ENCODE measurements at regions not wholly inside any gene's neighbourhood (a gene's known extent, or its start where the extent isn't known, plus 50 kb on each side); places are given as distances from the start of the nearest gene placed in this dataset.

DNA sequence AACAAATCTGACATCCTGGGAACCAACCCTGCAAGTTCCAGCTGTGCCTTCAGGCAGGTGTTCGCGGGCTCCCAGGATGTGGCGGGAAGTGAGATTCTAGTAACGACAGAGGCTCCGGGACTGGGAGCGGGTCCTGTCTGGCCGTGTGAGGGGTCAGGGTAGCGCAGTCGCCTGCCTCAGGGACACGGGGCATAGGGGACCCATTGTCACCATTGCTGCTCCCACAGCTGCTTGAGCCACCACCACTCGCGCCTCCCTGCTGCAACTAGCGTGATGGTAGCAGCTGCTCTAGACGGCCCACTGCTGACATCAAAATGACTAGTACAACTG, 468.5 kb downstream of the CDH9 start:
- no peaks in the 10 kb centered on the region for H3K36me3 ChIP-seq
- no peaks in the 10 kb centered on the region for H3K9me3 ChIP-seq
- H3K4me1 ChIP-seq: no peaks in the 10 kb centered on the region
- no peak overlapping the region for H3K27ac ChIP-seq
- H3K27me3 ChIP-seq: no peaks in the 10 kb centered on the region
- no peak for DNase-seq (ENCODE audit: low spot score in 2 of 2)
- TF ChIP-seq POLR2A (IDR thresholded peaks at IDR 0.05) (no peak), EP300 (IDR thresholded peaks at IDR 0.05) (no peak)
- TF ChIP-seq, protein P1, sequence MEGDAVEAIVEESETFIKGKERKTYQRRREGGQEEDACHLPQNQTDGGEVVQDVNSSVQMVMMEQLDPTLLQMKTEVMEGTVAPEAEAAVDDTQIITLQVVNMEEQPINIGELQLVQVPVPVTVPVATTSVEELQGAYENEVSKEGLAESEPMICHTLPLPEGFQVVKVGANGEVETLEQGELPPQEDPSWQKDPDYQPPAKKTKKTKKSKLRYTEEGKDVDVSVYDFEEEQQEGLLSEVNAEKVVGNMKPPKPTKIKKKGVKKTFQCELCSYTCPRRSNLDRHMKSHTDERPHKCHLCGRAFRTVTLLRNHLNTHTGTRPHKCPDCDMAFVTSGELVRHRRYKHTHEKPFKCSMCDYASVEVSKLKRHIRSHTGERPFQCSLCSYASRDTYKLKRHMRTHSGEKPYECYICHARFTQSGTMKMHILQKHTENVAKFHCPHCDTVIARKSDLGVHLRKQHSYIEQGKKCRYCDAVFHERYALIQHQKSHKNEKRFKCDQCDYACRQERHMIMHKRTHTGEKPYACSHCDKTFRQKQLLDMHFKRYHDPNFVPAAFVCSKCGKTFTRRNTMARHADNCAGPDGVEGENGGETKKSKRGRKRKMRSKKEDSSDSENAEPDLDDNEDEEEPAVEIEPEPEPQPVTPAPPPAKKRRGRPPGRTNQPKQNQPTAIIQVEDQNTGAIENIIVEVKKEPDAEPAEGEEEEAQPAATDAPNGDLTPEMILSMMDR (IDR thresholded peaks at IDR 0.05): no peak
- 89 to 97% methylated on average over 11 to 14 of the region's 14 CpGs for WGBS, 2 donors
- no peak overlapping the region for H3K4me3 ChIP-seq

DNA sequence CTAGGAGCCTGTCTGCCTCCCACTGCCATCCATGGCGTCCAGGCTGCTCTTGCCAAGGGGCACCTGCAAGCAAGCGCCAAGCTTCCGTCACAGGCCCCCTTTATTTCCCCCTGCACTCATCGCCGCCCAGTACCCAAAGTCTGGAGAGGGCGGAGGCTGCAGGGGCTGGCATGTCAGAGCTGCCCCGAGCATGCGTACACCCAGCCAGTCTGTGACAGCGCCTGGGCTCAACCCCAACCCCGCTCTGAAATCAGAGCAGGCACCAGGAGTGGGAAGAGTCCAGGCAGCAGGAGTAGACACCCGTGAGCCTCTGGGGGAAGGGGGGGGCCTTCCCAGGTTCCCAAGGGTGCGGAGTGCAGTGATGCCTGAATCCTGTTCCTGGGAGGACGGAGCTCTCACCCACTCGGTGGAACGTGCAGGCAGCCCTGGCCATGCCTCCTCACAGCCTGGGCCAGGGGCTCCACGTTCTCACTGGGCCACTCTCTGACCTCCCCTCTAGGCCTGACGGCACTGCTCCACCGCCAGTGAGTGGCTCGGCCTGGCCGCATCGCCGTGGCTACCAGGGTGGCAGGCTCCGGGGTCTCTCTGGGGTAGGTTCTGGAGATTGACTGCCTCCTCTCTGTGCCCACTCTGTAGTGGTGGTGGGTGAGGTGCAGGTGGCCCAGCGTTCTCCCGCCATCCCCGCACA, 469.0 kb downstream of the CDH9 start:
- no peaks in the 10 kb centered on the region for H3K36me3 ChIP-seq
- no peak for DNase-seq (ENCODE audit: low spot score in 2 of 2)
- WGBS, 2 donors: 91 to 95% methylated on average over 19 to 25 of the region's 26 CpGs
- H3K4me1 ChIP-seq: no peaks in the 10 kb centered on the region
- TF ChIP-seq POLR2A (IDR thresholded peaks at IDR 0.05) (no peak), EP300 (IDR thresholded peaks at IDR 0.05) (no peak)
- TF ChIP-seq, protein P1 (IDR thresholded peaks at IDR 0.05): no peak
- H3K4me3 ChIP-seq: no peak overlapping the region
- H3K27me3 ChIP-seq: no peaks in the 10 kb centered on the region
- H3K9me3 ChIP-seq: no peaks in the 10 kb centered on the region
- no peak overlapping the region for H3K27ac ChIP-seq

DNA sequence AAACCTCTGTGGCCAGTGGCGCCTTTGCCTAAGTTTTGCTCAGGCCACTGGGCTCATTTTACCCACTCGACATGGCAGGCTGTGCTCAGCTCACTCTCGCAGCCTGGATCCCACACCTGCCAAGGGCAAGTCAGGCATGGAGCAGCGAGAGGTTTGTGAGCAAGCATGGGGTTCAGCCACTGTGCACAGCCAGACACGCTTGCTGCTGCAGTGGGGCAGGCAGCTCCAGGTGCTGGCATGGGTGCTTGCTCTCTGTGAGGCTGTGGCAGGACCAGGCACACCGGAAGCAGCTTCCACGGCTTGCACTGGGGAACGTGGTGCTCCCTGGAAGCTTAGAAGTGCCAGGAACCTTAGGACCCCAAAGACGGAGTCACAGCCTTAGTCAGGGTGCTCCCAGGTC, 470.1 kb downstream of the CDH9 start:
- Histone ChIP-seq H3K27me3 (no peaks in the 10 kb centered on the region), H3K9me3 (no peaks in the 10 kb centered on the region), H3K27ac (no peak overlapping the region), H3K4me3 (no peak overlapping the region), H3K4me1 (no peaks in the 10 kb centered on the region), H3K36me3 (no peaks in the 10 kb centered on the region)
- TF ChIP-seq, protein P1 (IDR thresholded peaks at IDR 0.05): no peak
- TF ChIP-seq POLR2A (IDR thresholded peaks at IDR 0.05) (no peak), EP300 (IDR thresholded peaks at IDR 0.05) (no peak)
- 88 to 89% methylated on average over 9 of the region's 9 CpGs for WGBS, 2 donors
- no peak for DNase-seq (ENCODE audit: low spot score in 2 of 2)

DNA sequence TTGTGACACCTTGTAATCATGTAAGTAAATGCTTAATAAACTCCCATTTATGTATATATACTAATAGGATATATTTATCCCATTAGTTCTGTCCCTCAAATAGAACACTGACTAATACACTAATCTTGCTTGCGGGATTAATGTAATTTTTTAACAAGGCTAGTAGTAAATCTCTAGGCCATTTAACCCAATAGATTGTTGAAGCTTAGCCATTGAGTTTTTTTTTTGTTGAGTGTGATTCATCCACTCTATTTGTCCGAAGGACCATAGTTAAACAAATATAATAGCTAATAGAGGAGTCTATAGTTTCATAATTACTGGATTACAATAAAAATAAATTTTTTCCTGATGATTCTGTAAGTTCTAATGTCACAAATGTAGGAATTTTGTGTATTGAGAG, 474.4 kb downstream of the CDH9 start:
- 93 to 96% methylated on average over 2 of the region's 2 CpGs for WGBS, 2 donors
- no peaks in the 10 kb centered on the region for H3K27me3 ChIP-seq
- H3K36me3 ChIP-seq: no peaks in the 10 kb centered on the region
- no peaks in the 10 kb centered on the region for H3K4me1 ChIP-seq
- no peak overlapping the region for H3K27ac ChIP-seq
- H3K4me3 ChIP-seq: no peak overlapping the region
- H3K9me3 ChIP-seq: no peaks in the 10 kb centered on the region
- TF ChIP-seq, protein P1 (IDR thresholded peaks at IDR 0.05): no peak
- TF ChIP-seq EP300 (IDR thresholded peaks at IDR 0.05) (no peak), POLR2A (IDR thresholded peaks at IDR 0.05) (no peak)
- no peak for DNase-seq (ENCODE audit: low spot score in 2 of 2)

DNA sequence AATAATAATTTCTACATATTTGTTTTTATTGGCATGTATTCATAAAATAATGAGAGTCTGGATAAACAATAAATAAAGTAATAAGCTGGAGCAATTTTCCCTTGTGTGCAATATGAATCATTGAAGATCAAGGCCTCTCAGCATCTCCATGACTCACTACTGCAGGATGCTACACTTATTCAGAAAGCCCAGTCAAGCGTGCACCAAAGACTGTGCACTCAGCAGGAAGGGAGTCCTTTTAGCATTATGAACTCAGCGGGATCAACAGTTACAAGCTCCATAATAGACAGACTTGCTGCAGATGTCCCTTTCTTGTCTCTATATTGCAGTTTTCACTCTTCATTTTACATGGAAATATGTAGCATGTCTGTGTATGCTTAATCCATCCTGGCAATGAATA, 485.3 kb downstream of the CDH9 start:
- 47 to 50% methylated on average over 2 of the region's 2 CpGs for WGBS, 2 donors
- H3K4me1 ChIP-seq: no peaks in the 10 kb centered on the region
- H3K4me3 ChIP-seq: no peak overlapping the region
- no peaks in the 10 kb centered on the region for H3K9me3 ChIP-seq
- no peaks in the 10 kb centered on the region for H3K36me3 ChIP-seq
- no peak for DNase-seq (ENCODE audit: low spot score in 2 of 2)
- H3K27me3 ChIP-seq: no peaks in the 10 kb centered on the region
- no peak overlapping the region for H3K27ac ChIP-seq
- TF ChIP-seq POLR2A (IDR thresholded peaks at IDR 0.05): no peak

DNA sequence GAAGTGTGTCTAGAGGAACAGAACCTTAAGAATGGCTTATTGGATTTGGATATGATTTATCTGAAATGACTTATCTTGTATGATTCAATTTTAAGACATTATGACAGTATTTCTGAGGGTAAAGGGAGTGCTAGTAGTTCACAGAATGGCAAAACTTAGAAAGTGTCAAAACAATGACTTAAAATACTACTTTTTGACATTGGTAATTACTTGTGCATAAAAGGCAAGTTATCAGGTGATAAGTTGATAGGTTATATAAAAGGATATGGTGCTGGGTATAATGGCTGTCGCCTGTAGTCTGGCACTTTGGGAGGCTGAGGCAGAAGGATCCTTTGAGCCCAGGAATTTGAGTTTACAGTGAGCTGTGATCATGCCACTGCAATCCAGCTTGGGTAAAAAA, 494.4 kb downstream of the CDH9 start:
- Histone ChIP-seq H3K36me3 (no peaks in the 10 kb centered on the region), H3K4me1 (no peaks in the 10 kb centered on the region), H3K9me3 (peaks cover 0 to 7% (median 0%) of the 10 kb centered on the region in 4 donors), H3K27me3 (no peaks in the 10 kb centered on the region), H3K4me3 (no peak overlapping the region), H3K27ac (no peak overlapping the region)
- 90 to 100% methylated on average over 1 of the region's 1 CpG for WGBS, 2 donors
- TF ChIP-seq, protein P1 (IDR thresholded peaks at IDR 0.05): no peak
- TF ChIP-seq POLR2A (IDR thresholded peaks at IDR 0.05) (no peak), EP300 (IDR thresholded peaks at IDR 0.05) (no peak)
- no peak for DNase-seq (ENCODE audit: low spot score in 2 of 2)

All from tibial nerve (tissue), 4 donors.